NCI-H2196 (cell line): ENCODE measurements at regions not wholly inside any gene's neighbourhood (a gene's known extent, or its start where the extent isn't known, plus 50 kb on each side); places are given as distances from the start of the nearest gene placed in this dataset.

Source experiments
- DNase-seq: peaks from one replicate; lab custom pipeline; 2025; ENCODE audit not compliant: unreplicated experiment; lab: John Stamatoyannopoulos, UW

DNA sequence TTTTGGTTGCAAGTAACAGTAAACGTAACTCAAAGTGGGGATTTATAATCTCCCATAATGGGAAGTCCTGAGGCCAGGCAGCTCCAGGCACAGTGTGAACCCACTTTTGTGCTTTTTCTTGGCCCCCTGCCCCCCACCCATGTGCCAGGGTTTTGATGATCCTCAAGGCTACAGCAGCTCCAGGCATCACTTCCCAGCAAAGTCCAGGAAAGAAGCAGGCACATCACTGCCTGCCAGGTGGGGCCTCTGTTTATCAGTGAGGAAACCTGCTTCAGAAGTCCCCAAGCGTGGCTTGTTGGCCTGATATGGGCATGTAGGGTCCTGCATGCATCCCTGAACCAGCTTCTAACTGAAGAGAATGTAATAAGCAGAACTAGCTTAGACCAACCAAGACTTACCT is 299.2 kb upstream of the SKOR2 start:
- no peak for DNase-seq

DNA sequence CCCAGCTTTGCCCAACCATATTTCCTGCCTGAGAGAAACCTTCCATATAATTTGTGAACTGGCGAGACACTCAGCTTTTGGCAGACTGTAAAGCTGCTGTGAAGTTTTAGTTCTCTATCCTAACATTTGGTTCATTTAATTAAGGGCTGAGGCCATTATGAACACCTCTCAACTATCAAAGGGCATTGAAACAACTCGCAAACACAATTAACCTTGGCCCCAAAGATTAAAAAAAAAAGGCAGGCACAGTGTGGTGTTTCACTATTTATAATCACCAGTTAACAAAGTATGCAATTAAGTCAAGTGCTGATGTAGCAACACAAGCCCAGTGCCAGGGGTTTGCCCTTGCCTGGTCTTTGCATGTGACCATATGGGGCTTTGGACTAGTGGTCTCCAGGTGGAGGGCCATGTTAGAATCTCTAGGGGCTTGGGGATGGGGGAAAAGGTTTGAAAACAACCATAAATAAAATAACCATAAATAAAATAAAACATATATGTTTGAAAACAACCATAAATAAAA is 297.6 kb upstream of the SKOR2 start:
- DNase-seq = no peak

DNA sequence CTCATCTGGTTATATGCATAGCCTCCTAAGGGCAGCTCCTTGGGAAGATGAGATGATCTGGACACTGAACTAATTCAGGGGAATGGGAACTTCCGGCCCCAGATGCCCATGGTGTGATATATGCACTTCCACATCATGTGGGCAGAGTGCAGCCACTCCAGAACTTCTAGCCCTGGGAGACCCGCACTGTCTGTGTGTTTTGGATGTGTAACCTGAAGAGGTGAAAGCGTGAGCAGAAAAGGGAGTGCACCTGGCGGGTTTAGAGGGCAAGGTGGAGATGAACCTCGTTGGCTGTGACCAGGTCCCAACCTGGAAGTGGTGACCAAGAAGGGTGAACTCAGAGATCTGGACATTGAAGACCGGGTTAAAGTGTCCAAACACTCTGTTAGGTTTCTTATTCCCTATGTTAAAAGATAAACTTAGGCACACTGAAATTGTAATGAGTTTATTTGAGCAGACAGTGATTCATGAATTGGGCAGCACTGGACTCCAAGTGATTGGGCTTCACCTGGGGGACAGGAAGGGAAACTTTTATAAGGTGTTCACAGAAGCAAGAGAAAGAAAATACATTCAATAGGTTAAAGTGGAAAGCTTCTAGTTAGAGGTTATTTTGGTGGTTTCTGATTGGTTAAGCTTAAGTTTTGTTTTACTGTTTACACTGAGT is 296.2 kb upstream of the SKOR2 start:
- no peak for DNase-seq

DNA sequence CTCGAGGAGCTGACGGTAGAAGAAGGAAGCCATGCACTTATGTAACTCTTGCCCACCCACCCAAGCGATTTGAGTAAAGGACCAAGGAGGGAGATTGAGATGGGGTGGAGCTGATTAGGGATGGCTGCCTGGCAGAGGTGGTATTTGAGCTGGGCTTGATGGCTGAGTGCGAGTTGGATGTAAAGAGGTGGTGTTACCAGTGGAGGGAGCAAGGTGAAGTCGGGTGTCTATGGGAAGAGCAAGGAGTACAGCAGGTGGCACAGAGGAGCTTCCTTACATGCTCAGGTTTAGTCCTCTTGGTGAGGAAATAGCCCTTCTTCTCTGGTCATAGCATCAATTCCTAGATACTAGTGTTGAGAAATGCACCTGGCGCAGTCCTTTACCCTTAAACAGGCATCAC is 294.2 kb upstream of the SKOR2 start:
- DNase-seq = no peak

DNA sequence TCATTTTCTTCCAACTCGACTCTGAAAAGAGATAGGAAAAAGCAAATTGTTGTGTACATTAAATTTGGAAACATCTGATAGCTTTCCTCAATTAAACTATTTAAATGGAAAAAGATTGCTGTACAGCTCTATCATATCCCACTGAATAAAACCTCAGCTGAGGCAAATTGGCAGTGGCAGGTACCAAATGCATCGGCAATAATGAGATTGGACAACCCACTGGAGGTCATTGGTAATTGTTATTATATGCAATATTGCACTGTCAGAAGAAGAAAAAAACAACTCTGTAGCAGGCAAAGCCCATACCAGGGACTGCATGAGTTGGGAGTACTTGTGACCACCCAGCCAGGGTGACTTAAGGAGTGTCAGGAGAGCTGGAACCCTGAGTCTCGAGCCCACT is 291.6 kb upstream of the SKOR2 start:
- no peak for DNase-seq

GRCh38 chr18:47542551-47542950 is 291.1 kb upstream of the SKOR2 start:
- DNase-seq = no peak

DNA sequence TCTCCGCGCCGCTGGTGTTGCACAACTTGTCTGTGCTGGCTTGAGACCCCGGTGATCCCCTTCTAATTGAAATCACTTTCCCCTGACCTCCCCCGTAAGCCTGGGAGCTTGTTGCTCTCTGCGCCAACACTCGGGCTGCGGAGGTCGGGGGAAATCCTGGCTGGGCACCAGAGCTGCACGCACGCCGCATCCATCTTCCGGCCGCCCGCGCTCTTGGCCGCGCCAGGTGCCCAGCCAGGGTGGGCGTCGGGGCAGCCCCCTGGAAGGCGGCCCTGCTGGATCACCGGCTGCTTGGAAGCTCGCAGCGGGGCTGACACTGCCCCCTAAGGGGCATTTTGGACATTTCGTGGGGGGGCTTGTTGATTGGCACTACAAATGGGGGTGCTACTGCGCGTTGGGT is 280.3 kb upstream of the SKOR2 start:
- DNase-seq = no peak

GRCh38 chr18:47530695-47531094 is 279.2 kb upstream of the SKOR2 start:
- no peak for DNase-seq

GRCh38 chr18:47528343-47528742 is 276.9 kb upstream of the SKOR2 start:
- DNase-seq = no peak

DNA sequence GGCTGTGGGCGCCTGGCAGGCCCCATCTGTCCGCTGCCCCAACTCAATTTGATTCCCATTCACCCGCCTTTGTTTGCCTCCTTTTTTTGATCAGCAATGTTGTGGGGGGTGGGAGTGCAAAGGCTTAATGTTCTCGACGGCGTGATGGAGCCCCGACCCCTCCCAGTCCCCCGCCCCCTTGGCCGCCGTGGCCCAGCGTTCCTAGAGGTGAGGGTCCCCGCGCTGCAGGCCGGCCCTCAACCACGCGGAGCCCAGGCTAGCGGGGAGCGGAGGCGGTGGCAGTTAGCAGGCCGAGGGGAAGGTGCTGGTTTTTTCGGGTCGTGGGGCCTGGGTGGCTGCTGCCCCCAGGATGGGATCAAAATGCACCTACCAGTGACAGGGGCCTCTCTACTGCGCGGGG is 274.7 kb upstream of the SKOR2 start:
- DNase-seq = no peak

DNA sequence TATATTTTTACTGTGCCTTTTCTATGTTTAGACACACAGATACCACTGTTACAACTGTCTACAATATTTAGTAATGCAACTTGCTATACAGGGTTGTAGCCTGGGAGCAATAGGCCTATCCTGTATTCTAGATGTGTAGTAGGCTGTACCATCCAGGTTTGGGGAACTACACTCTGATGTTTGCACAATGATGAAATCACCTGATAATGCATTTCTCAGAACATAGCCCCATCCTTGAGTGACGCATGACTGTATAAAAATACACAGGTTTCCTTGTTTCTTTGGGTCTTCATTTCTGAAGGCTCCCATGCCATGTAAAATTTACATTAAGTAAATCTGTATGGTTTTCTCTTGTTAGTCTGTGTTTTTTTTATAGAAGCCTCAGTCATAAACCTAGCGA is 270.9 kb upstream of the SKOR2 start:
- no peak for DNase-seq

GRCh38 chr18:47520263-47520662 is 268.8 kb upstream of the SKOR2 start:
- DNase-seq = no peak

DNA sequence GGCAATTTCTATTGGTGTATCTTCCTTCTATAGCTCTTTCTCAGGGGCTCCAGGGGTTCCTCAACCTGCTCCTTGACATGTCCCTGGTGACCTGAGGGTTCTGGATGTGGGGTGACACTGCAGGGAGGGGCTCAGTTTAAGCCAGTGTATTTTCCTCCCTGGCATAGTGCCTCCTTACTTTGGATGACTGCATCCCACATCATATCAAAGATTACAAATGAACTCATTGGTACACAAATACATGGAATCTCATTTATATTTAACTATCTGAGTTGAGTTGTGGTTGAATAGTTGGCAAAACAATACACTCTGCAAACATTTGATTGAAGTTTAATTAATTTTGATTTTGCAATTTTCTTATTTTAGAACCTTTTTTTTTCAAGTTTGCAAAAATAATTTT is 268.2 kb upstream of the SKOR2 start:
- no peak for DNase-seq

- no peak for DNase-seq
These were observed 267.8 kb upstream of the SKOR2 start for GRCh38 chr18:47519277-47519676.

GRCh38 chr18:47513614-47514013 is 262.2 kb upstream of the SKOR2 start:
- no peak for DNase-seq

DNA sequence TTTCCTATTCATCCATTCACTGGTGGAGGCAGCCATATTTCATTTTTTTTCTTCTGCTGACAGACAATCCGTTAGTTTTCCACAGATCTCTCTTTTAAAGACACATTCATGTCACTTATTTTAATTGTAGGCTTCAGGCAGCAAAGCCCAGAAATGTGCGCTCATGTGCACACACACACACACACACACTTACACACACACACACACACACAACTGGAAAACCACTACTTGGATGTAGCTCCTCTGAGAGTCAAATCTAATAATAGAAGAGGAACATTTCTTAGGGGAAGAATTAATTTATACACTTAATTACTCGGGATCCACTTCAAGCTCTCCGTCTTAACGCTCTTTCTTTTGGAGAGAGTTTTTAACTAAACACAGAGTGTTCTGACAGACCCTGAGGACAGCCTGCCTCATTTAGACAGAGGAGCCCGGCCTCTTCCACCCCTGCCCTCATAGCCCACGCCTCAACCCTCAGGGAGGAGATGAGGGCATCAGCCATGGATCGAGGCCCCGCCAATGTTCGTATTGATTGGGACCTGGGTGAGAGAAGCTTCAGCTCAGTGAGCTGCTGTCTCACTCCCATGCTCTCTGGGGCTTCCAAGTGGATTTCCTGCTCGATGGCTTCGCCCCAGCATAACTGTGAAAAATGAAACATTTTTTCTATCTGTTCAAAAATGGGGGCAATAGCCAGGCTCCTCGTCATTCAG is 261.4 kb upstream of the SKOR2 start:
- DNase-seq = no peak

DNA sequence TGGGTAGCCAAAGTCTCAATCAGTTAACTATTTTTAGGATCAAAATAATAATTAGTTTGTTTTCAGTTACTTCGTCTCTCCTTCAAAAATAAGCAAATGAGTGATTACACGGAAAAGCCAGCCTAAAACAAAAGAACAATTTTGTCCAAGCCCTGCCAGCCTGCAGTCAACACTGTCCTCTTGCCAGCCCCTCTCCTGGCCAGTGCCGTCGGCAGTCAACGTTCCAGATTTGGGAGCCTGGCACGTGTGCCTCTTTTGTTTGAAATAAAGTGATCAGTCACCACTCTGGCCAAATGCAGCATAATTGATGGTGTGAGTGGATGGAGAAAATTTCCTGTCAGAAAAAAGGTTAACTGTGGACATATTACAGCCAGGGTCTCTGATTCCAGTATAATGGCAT is 260.6 kb upstream of the SKOR2 start:
- no peak for DNase-seq

DNA sequence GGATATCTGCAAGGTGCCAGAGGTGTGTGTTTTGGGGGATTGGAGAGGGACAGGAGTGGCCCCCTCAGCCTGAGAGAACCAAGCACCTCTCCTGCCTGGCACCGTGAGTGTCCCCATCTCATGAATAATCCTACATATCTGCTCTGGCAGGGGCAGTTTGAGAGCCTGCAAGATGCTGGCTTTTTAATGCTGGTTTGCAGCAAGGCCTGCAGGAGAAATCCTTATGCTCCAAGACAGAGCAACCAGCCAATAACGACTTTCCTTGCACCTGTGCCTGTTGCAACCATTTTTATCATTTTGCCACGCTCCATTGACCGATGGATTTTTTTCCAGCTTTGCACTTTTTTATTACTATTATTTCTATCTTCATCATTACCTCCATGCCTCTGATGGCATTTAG is 259.4 kb upstream of the SKOR2 start:
- no peak for DNase-seq

- no peak for DNase-seq
These were observed 256.2 kb upstream of the SKOR2 start for GRCh38 chr18:47507651-47508050.

- DNase-seq = no peak
These were observed 255.4 kb upstream of the SKOR2 start for GRCh38 chr18:47506897-47507296.

DNA sequence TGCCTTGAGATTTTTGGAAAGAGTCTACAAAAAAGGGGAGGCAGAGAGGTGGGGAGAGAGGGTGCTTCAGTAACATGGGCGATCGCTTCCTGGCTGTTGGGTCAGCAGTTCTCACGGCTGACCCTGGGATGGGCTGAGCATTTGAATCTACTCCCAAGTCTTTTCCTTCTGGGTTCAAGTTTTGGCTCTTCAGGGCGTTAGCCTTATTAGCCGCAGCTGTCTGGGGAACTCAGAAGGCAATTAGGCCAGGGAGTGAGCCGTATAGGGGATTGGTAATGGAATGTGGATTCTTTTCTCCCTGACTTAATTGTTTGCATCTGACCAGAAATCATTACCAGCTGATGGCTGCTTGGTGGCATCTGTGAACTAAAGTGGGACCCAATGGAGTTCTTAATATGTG is 250.5 kb upstream of the SKOR2 start:
- DNase-seq = no peak

DNA sequence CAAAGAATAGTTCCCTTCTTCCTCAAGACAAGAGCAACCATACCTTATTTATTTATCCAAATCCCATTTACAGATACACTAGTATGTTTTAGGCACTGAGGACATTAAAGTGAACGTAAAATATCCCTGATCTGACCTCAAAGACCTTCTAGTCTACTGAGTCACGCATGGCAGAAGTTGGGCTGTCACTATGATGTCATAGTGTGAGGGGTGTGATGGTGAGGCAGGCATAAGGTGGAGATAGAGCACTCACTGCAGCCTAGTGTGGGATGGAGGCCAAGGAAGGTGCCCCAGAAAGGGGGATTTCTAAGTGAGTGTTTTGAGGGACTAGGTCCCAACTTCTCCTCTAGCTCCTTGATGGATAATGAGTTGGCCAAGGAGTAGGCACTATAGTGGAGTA is 249.5 kb upstream of the SKOR2 start:
- no peak for DNase-seq

GRCh38 chr18:47492691-47493090 is 241.2 kb upstream of the SKOR2 start:
- DNase-seq = no peak
